Astrocyte of the spinal cord (primary cell): ENCODE measurements at regions not wholly inside any gene's neighbourhood (a gene's known extent, or its start where the extent isn't known, plus 50 kb on each side); places are given as distances from the start of the nearest gene placed in this dataset.

Experiments used
- DNase-seq: peaks from one replicate; pipeline ENCODE4 v3.0.0; 2011; ENCODE audit warnings: low read depth, low spot score
- H3K4me3 ChIP-seq: 2 replicates; pipeline ENCODE4 v1.5.1; 2011; ENCODE audit warnings: low read depth, mild to moderate bottlenecking, low read length, moderate library complexity
- in situ Hi-C: cut with HindIII; loops from 2 replicates; pipeline ENCODE4 v1.10.0; 2017; ENCODE audit warnings: low sequenced_read_pairs
- TF ChIP-seq, protein P1 (sequence below): IDR thresholded peaks from 2 replicates; pipeline ENCODE4 v1.5.1; 2012; ENCODE audit warnings: low read depth, mild to moderate bottlenecking, low read length, inconsistent platforms

DNA sequence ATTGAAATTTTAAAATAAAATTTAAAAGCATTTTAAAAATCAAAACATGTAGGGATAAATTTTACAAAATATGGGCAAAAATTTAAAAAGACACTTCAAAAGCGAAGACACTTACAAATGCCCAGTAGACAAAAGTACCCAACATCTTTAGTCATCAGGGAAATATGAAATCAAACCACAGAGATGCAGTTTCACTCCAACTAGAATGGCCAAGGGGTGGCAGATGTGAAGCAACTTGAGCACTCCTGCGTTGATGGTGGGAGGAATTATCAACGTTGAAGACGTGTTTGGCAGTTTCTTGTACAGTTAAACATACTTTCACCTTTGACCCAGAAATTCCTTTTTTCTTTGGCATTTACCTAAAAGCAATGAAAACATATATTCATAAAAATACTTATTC is 518.0 kb upstream of the SGCG start:
- TF ChIP-seq, protein P1, sequence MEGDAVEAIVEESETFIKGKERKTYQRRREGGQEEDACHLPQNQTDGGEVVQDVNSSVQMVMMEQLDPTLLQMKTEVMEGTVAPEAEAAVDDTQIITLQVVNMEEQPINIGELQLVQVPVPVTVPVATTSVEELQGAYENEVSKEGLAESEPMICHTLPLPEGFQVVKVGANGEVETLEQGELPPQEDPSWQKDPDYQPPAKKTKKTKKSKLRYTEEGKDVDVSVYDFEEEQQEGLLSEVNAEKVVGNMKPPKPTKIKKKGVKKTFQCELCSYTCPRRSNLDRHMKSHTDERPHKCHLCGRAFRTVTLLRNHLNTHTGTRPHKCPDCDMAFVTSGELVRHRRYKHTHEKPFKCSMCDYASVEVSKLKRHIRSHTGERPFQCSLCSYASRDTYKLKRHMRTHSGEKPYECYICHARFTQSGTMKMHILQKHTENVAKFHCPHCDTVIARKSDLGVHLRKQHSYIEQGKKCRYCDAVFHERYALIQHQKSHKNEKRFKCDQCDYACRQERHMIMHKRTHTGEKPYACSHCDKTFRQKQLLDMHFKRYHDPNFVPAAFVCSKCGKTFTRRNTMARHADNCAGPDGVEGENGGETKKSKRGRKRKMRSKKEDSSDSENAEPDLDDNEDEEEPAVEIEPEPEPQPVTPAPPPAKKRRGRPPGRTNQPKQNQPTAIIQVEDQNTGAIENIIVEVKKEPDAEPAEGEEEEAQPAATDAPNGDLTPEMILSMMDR = no peak
- in situ Hi-C loops = no loop called here
- no peak for DNase-seq
- H3K4me3 ChIP-seq = no peak overlapping the region

DNA sequence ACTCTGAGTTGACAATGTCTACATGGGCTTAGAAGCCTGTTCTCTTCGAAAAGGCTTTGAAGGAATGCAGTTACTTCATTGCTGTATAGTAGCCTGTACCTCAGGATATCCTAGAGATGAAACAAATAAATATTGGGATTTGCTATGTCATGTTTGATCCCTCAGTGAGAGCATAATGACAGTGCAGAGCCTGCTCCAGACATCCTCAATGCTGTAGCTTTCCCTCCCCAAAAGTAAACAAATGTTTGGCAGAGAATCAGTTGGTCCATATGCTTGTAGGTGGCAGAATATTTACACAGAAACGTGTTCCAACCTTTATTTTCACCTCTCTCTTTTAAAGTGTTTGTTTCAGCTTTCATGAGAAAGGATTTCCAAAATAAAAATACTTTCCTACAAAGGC is 515.3 kb upstream of the SGCG start:
- TF ChIP-seq, protein P1 = no peak
- in situ Hi-C loops = no loop called here
- H3K4me3 ChIP-seq = no peak overlapping the region
- DNase-seq = no peak

DNA sequence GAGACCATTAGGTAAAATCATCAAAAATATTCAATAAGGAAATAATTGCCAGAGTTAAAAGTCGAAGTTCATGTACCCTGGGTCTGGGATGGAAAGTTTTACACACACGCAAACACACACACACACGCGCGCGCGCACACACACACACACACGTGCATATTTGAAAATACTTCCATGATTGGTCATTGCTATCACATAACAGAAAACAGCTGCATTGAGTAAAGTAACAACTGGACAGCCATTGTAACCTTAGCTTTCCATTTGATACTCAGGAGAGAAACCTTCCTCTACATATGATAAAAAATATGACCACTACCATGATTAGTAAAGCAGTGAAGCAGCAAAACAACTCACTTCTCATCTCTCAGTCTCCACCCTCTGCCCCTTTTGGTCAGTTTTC is 490.0 kb upstream of the SGCG start:
- in situ Hi-C loops = no loop called here
- H3K4me3 ChIP-seq = no peak overlapping the region
- DNase-seq = no peak
- TF ChIP-seq, protein P1 = no peak

DNA sequence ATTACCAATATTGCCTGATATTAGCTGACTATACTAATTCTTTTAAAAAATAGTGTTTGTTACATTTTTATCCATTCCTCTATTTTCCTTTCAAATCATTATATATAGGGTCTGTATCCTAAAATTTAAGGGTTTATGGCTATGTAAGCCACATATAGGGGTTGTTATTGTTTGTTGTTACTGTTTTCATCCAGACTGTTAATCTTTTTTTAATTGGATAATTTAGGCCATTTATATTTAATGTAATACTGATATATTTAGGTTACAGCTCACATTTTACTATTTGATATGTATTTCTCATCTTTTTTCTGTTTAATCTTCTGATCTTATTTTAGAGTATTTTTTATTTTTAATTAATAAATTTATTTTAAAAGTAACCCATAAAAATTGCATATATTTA is 487.1 kb upstream of the SGCG start:
- TF ChIP-seq, protein P1 = no peak
- H3K4me3 ChIP-seq = no peak overlapping the region
- DNase-seq = no peak
- in situ Hi-C loops = no loop called here

DNA sequence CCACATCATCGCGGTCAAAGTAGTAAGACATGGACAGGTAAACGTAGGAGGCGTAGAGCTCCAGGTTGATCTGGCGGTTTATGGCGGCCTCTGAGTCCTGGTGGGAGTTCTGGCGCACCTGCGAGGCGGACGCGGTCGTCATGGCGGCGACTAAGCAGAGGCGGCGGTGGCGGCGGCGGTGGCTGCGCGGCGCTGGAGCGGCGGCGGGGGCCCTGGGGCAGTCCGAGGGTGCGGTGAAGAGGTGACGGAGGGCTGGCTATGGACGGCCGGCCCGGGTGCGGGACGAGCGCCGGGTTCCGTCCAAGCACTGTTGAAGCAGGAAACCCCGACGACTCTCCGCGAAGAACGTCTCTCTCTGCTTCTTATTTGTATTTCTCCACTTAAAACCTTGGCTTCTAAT is 484.3 kb upstream of the SGCG start:
- in situ Hi-C loops = no loop called here
- TF ChIP-seq, protein P1 = no peak
- DNase-seq = no peak
- no peak overlapping the region for H3K4me3 ChIP-seq

DNA sequence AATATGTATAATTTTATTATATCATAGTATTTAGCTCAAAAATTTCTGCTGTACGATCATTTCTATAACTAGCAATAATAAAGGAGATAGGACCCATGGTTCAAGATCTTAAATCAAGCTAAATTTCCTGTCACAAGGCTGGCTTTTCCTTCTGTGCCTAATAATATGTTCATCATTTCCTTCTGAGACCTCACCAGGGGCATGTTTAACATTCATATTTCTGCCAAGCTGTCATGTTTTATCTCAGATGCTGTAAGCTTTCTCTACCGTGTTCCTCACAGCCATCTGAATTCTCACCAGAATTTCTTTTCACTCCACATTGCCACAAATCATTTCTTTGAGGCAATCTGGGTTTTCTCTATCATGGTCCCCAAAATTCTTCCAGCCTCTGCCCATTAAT is 482.3 kb upstream of the SGCG start:
- TF ChIP-seq, protein P1 = no peak
- DNase-seq = no peak
- in situ Hi-C loops = no loop called here
- no peak overlapping the region for H3K4me3 ChIP-seq
